Thyroid gland (tissue), 4 donors: ENCODE measurements at regions not wholly inside any gene's neighbourhood (a gene's known extent, or its start where the extent isn't known, plus 50 kb on each side); places are given as distances from the start of the nearest gene placed in this dataset.
"Not testable (repeated sequence)": the region's sequence is repeated elsewhere in the genome, so short reads cannot be mapped to it uniquely, and the experiment has no call there.

Experiments
- POLR2A ChIP-seq, 2 donors: fragments of 450-650 bp; IDR thresholded peaks; one replicate each; pipeline ENCODE4 v1.6.1; 2017; ENCODE audit warnings: antibody characterized with exemption in 2 of 2, mild to moderate bottlenecking in 2 of 2, moderate library complexity in 1 of 2
- TF ChIP-seq, protein P1 (sequence below), 6 experiments: fragments of 200-600 bp in 3 of 6; fragments of 450-650 bp in 3 of 6; sonication (generic) in 3 of 6; IDR thresholded peaks; one replicate each; pipeline ENCODE4 v1.5.1; 2016 to 2019; ENCODE audit warnings: antibody characterized with exemption in 6 of 6, mild to moderate bottlenecking in 2 of 6, inconsistent platforms in 1 of 6, moderate library complexity in 1 of 6

DNA sequence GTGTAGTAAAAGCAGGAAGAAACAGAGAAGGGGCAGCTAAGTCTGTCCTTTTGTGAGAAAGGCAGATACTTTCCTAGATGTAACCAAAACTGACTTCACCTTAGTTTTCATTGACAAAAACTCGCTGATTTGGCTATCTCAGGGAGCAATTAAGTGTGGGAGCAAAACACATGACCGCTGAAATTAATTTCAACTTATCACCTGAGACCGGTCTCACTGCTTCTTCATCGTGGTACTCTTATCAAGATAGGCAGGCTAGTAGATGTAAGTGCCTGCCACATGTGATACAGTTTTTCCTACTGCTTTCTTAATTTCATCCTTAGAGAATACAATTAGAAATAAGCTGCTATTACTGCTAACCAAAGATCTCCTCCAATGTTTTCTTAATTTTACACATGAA is 168.7 kb downstream of the KBTBD2 start:
- TF ChIP-seq, protein P1, sequence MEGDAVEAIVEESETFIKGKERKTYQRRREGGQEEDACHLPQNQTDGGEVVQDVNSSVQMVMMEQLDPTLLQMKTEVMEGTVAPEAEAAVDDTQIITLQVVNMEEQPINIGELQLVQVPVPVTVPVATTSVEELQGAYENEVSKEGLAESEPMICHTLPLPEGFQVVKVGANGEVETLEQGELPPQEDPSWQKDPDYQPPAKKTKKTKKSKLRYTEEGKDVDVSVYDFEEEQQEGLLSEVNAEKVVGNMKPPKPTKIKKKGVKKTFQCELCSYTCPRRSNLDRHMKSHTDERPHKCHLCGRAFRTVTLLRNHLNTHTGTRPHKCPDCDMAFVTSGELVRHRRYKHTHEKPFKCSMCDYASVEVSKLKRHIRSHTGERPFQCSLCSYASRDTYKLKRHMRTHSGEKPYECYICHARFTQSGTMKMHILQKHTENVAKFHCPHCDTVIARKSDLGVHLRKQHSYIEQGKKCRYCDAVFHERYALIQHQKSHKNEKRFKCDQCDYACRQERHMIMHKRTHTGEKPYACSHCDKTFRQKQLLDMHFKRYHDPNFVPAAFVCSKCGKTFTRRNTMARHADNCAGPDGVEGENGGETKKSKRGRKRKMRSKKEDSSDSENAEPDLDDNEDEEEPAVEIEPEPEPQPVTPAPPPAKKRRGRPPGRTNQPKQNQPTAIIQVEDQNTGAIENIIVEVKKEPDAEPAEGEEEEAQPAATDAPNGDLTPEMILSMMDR (IDR thresholded peaks at IDR 0.05) = not testable (repeated sequence)
- TF ChIP-seq POLR2A (IDR thresholded peaks at IDR 0.05) = not testable (repeated sequence)
